Hematopoietic multipotent progenitor cell treated with erythropoietin and hydrocortisone succinate and interleukin-3 and kit ligand, for 8 days (in vitro differentiated cells): ENCODE measurements at regions not wholly inside any gene's neighbourhood (a gene's known extent, or its start where the extent isn't known, plus 50 kb on each side); places are given as distances from the start of the nearest gene placed in this dataset.

Experiments used
- DNase-seq: peaks from one replicate; pipeline ENCODE4 v3.0.0-alpha.2; 2015

GRCh38 chr19:28971049-28971448 lies 241.9 kb downstream of the UQCRFS1 start:
- no peak for DNase-seq

GRCh38 chr19:28968721-28969120 lies 244.2 kb downstream of the UQCRFS1 start:
- no peak for DNase-seq

- DNase-seq, result no peak
These were observed 246.1 kb downstream of the UQCRFS1 start for GRCh38 chr19:28966737-28967399.

- no peak for DNase-seq
These were observed 248.5 kb downstream of the UQCRFS1 start for GRCh38 chr19:28964500-28964899.

GRCh38 chr19:28963486-28964250 lies 249.3 kb downstream of the UQCRFS1 start:
- no peak for DNase-seq

GRCh38 chr19:28961772-28962500 lies 251.0 kb downstream of the UQCRFS1 start:
- no peak for DNase-seq

GRCh38 chr19:28960986-28961705 lies 251.8 kb downstream of the UQCRFS1 start:
- no peak for DNase-seq

GRCh38 chr19:28960586-28960985 lies 252.4 kb downstream of the UQCRFS1 start:
- no peak for DNase-seq

GRCh38 chr19:28956961-28957360 lies 256.0 kb downstream of the UQCRFS1 start:
- no peak for DNase-seq

GRCh38 chr19:28956421-28956820 lies 256.5 kb downstream of the UQCRFS1 start:
- DNase-seq, result no peak

GRCh38 chr19:28949535-28949934 lies 263.4 kb downstream of the UQCRFS1 start:
- DNase-seq, result no peak

GRCh38 chr19:28949027-28949426 lies 263.9 kb downstream of the UQCRFS1 start:
- no peak for DNase-seq

GRCh38 chr19:28948566-28948965 lies 264.4 kb downstream of the UQCRFS1 start:
- DNase-seq, result no peak

- DNase-seq, result no peak
These were observed 264.9 kb downstream of the UQCRFS1 start for GRCh38 chr19:28948026-28948425.

- DNase-seq, result no peak
These were observed 269.3 kb downstream of the UQCRFS1 start for GRCh38 chr19:28943651-28944050.

GRCh38 chr19:28941833-28942232 lies 271.1 kb downstream of the UQCRFS1 start:
- DNase-seq, result no peak

- no peak for DNase-seq
These were observed 272.0 kb downstream of the UQCRFS1 start for GRCh38 chr19:28940751-28941500.

- DNase-seq, result no peak
These were observed 273.7 kb downstream of the UQCRFS1 start for GRCh38 chr19:28939236-28939635.

- DNase-seq, result no peak
These were observed 276.9 kb downstream of the UQCRFS1 start for GRCh38 chr19:28936001-28936400.

GRCh38 chr19:28934631-28935030 lies 278.3 kb downstream of the UQCRFS1 start:
- DNase-seq, result no peak

GRCh38 chr19:28933039-28933438 lies 279.9 kb downstream of the UQCRFS1 start:
- no peak for DNase-seq

- DNase-seq, result no peak
These were observed 280.5 kb downstream of the UQCRFS1 start for GRCh38 chr19:28932446-28932845.
